ENCODE measurements at regions not wholly inside any gene's neighbourhood (a gene's known extent, or its start where the extent isn't known, plus 50 kb on each side); places are given as distances from the start of the nearest gene placed in this dataset.

DNA sequence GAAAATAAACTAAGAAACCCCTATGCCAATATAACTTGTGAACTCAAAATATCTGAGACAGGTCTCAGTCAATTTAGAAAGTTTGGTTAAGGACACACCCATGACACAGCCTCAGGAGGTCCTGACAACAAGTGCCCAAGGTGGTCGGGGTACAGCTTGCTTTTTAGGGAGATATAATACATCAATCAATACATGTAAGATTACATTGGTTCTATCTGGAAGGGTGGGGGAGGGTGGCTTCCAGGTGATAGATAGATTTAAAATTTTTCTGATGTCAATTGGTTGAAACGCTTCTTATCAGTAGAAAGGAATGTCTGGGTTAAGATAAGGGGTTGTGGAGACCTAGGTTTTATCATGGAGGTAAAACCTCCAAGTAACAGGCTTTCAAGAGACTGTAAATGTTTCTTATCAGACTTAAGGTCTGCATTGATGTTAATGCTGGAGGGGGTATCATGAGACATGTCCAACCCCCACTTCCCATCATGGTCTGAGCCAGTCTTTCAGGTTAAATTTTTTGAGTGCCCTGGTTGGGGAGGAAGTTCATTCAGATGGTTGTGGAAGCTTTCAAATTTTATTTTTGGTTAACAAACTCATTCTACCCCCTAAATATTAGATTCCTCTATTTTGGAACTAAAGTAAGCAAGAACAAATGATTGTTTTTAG is 82.0 kb upstream of the RASSF8 start:
- TF ChIP-seq, protein P1, sequence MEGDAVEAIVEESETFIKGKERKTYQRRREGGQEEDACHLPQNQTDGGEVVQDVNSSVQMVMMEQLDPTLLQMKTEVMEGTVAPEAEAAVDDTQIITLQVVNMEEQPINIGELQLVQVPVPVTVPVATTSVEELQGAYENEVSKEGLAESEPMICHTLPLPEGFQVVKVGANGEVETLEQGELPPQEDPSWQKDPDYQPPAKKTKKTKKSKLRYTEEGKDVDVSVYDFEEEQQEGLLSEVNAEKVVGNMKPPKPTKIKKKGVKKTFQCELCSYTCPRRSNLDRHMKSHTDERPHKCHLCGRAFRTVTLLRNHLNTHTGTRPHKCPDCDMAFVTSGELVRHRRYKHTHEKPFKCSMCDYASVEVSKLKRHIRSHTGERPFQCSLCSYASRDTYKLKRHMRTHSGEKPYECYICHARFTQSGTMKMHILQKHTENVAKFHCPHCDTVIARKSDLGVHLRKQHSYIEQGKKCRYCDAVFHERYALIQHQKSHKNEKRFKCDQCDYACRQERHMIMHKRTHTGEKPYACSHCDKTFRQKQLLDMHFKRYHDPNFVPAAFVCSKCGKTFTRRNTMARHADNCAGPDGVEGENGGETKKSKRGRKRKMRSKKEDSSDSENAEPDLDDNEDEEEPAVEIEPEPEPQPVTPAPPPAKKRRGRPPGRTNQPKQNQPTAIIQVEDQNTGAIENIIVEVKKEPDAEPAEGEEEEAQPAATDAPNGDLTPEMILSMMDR (IDR thresholded peaks at IDR 0.05) = no peak
- no peak for TF ChIP-seq POLR2A (IDR thresholded peaks at IDR 0.05)
- 12% methylated on average over 2 of the region's 2 CpGs for WGBS (ENCODE audit: insufficient coverage, low coverage, low lambda C conversion rate, missing lambda C conversion rate)
- Histone ChIP-seq H3K27ac (no peak overlapping the region), H3K4me3 (no peak overlapping the region), H3K36me3 (no peaks in the 10 kb centered on the region), H3K4me1 (no peaks in the 10 kb centered on the region), H3K9me3 (no peaks in the 10 kb centered on the region), H3K27me3 (no peaks in the 10 kb centered on the region)
- ATAC-seq = no peak
- no peak for DNase-seq
- intact Hi-C loops (cut with DNase I) = no loop called here

DNA sequence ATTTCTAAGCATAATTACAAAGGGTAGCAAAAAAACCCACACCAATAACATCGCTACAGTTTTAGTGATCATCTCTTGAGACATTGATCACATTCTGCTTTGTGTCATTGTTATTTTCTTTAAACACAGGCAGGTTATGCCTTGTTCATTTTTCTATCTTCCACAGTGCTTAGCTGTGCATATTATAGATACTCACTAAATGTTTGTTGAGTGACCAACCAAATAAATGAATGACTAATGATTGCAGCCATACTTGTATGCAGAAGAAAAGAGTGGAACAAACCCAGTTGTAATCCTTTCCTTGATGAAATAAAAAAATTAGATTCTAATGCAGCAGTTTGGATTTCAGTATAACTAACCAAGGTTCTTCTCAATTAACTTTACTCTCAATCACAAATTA is 81.0 kb upstream of the RASSF8 start:
- WGBS (ENCODE audit: insufficient coverage, low coverage, low lambda C conversion rate, missing lambda C conversion rate) = 92% methylated on average over 1 of the region's 1 CpG
- TF ChIP-seq, protein P1 (IDR thresholded peaks at IDR 0.05) = no peak
- TF ChIP-seq POLR2A (IDR thresholded peaks at IDR 0.05) = no peak
- Histone ChIP-seq H3K9me3 (no peaks in the 10 kb centered on the region), H3K27me3 (no peaks in the 10 kb centered on the region), H3K4me3 (no peak overlapping the region), H3K27ac (no peak overlapping the region), H3K4me1 (no peaks in the 10 kb centered on the region), H3K36me3 (no peaks in the 10 kb centered on the region)
- intact Hi-C loops (cut with DNase I) = no loop called here
- no peak for DNase-seq
- no peak for ATAC-seq

DNA sequence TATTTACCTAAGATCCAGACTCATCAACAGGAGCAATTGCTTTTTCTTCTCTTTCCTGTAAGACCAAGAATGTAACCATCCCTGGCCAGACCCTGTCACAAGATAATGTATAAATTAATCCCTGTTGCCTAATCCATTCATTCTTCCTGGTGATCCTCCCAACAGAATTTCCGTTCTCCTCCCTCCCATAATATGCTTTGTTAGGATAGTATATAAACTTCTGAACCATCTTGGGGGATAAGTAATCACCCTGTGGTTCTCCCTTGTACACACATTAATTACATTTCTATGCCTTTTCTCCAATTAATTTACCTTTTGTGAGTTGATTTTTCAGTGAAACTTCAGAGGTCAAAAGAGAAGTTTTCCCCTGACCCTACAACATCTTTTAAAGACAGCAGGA is 76.2 kb upstream of the RASSF8 start:
- intact Hi-C loops (cut with DNase I) = no loop called here
- no peak for TF ChIP-seq POLR2A (IDR thresholded peaks at IDR 0.05)
- TF ChIP-seq, protein P1 (IDR thresholded peaks at IDR 0.05) = no peak
- H3K27ac ChIP-seq = no peak overlapping the region
- ATAC-seq (no peak), DNase-seq (no peak)
- no peaks in the 10 kb centered on the region for H3K9me3 ChIP-seq
- H3K4me3 ChIP-seq = no peak overlapping the region
- 50% methylated on average over 1 of the region's 1 CpG for WGBS (ENCODE audit: insufficient coverage, low coverage, low lambda C conversion rate, missing lambda C conversion rate)
- H3K4me1 ChIP-seq = no peaks in the 10 kb centered on the region
- no peaks in the 10 kb centered on the region for H3K36me3 ChIP-seq
- H3K27me3 ChIP-seq = no peaks in the 10 kb centered on the region

GRCh38 chr12:25883026-25883916 is 75.2 kb upstream of the RASSF8 start:
- 56% methylated on average over 10 of the region's 10 CpGs for WGBS (ENCODE audit: insufficient coverage, low coverage, low lambda C conversion rate, missing lambda C conversion rate)
- no peaks in the 10 kb centered on the region for H3K36me3 ChIP-seq
- H3K27ac ChIP-seq = no peak overlapping the region
- intact Hi-C loops (cut with DNase I) = no loop called here
- no peaks in the 10 kb centered on the region for H3K27me3 ChIP-seq
- no peaks in the 10 kb centered on the region for H3K9me3 ChIP-seq
- no peaks in the 10 kb centered on the region for H3K4me1 ChIP-seq
- ATAC-seq (no peak), DNase-seq (no peak)
- no peak for TF ChIP-seq POLR2A (IDR thresholded peaks at IDR 0.05)
- TF ChIP-seq, protein P1 (IDR thresholded peaks at IDR 0.05) = no peak
- H3K4me3 ChIP-seq = no peak overlapping the region
